ENCODE measurements at regions not wholly inside any gene's neighbourhood (a gene's known extent, or its start where the extent isn't known, plus 50 kb on each side); places are given as distances from the start of the nearest gene placed in this dataset.

DNA sequence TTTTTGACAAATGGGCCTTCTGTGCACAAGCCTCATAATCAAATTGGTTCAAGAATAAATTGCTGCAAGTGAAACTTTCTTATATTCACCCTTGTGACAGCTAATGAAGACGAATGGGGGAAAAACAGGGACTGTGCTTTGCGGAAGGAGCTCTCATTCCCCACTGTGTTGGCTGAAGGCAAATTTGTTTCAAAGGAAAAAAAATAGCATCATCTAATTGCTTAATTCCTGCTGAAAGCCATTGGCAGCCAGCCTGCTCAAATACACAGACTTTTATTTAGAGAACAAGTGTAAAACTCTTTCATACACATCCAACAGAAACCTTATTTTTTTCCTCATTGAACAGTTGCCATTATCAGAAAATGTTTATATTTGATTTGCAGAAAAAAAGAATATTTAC lies 172.3 kb downstream of the ARL6IP6 start:
- intact Hi-C loops (cut with DNase I), result no loop called here
- DNase-seq, result no peak
- H3K27me3 ChIP-seq, result no peaks in the 10 kb centered on the region
- no peaks in the 10 kb centered on the region for H3K4me1 ChIP-seq (replicated peaks in 1 of 2)
- H3K9me3 ChIP-seq (replicated peaks in 1 of 3), result no peaks in the 10 kb centered on the region
- H3K4me3 ChIP-seq, result no peak overlapping the region
- TF ChIP-seq, protein P1, sequence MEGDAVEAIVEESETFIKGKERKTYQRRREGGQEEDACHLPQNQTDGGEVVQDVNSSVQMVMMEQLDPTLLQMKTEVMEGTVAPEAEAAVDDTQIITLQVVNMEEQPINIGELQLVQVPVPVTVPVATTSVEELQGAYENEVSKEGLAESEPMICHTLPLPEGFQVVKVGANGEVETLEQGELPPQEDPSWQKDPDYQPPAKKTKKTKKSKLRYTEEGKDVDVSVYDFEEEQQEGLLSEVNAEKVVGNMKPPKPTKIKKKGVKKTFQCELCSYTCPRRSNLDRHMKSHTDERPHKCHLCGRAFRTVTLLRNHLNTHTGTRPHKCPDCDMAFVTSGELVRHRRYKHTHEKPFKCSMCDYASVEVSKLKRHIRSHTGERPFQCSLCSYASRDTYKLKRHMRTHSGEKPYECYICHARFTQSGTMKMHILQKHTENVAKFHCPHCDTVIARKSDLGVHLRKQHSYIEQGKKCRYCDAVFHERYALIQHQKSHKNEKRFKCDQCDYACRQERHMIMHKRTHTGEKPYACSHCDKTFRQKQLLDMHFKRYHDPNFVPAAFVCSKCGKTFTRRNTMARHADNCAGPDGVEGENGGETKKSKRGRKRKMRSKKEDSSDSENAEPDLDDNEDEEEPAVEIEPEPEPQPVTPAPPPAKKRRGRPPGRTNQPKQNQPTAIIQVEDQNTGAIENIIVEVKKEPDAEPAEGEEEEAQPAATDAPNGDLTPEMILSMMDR (IDR thresholded peaks at IDR 0.05), result no peak
- TF ChIP-seq POLR2A (IDR thresholded peaks at IDR 0.05), result no peak
- WGBS, 4 donors, result 54 to 61% (median 57%) methylated on average over 2 of the region's 2 CpGs
- H3K27ac ChIP-seq, result no peak overlapping the region
- H3K36me3 ChIP-seq (replicated peaks in 1 of 2), result no peaks in the 10 kb centered on the region

- no peaks in the 10 kb centered on the region for H3K9me3 ChIP-seq (replicated peaks in 1 of 3)
- no peak overlapping the region for H3K27ac ChIP-seq
- no peaks in the 10 kb centered on the region for H3K36me3 ChIP-seq (replicated peaks in 1 of 2)
- no peaks in the 10 kb centered on the region for H3K27me3 ChIP-seq
- DNase-seq, result no peak
- whole genome bisulfite sequencing, 4 donors, result 68 to 79% (median 72%) methylated on average over 4 of the region's 4 CpGs
- intact Hi-C loops (cut with DNase I), result no loop called here
- H3K4me3 ChIP-seq, result no peak overlapping the region
- no peak for TF ChIP-seq POLR2A (IDR thresholded peaks at IDR 0.05)
- H3K4me1 ChIP-seq (replicated peaks in 1 of 2), result no peaks in the 10 kb centered on the region
Measured at GRCh38 chr2:152883951-152884487, 165.6 kb downstream of the ARL6IP6 start.

- Histone ChIP-seq H3K27ac (no peak overlapping the region), H3K36me3 (replicated peaks in 1 of 2) (no peaks in the 10 kb centered on the region), H3K9me3 (replicated peaks in 1 of 3) (no peaks in the 10 kb centered on the region), H3K4me3 (no peak overlapping the region), H3K27me3 (no peaks in the 10 kb centered on the region), H3K4me1 (replicated peaks in 1 of 2) (no peaks in the 10 kb centered on the region)
- TF ChIP-seq, protein P1 (IDR thresholded peaks at IDR 0.05), result no peak
- no peak for TF ChIP-seq POLR2A (IDR thresholded peaks at IDR 0.05)
- DNase-seq, result no peak
- intact Hi-C loops (cut with DNase I), result no loop called here
Measured at GRCh38 chr2:152881527-152881926, 163.1 kb downstream of the ARL6IP6 start.

DNA sequence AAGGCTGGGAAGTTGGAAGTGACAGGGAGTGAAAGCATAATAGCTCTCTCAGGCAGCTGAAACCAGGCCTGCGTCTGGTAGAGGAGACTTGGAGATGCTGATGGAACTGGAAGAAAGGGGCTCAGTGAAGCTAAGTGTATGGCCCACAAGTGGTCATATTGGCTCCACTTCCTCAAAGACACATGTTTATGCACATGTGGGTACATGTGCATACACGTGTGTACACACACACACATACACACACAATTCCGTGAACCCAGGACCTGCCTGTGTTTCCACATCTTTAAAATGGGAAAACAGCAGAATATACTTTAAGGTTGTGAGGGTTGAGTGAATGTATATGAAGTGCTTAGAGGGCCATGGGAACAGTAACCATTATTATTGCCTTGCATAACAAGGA lies 160.9 kb downstream of the ARL6IP6 start:
- Histone ChIP-seq H3K9me3 (replicated peaks in 1 of 3) (no peaks in the 10 kb centered on the region), H3K4me3 (no peak overlapping the region), H3K36me3 (replicated peaks in 1 of 2) (no peaks in the 10 kb centered on the region), H3K27ac (no peak overlapping the region), H3K4me1 (replicated peaks in 1 of 2) (peaks cover 6 to 12% of the 10 kb centered on the region in 2 donors), H3K27me3 (no peaks in the 10 kb centered on the region)
- TF ChIP-seq, protein P1 (IDR thresholded peaks at IDR 0.05), result no peak
- TF ChIP-seq POLR2A (IDR thresholded peaks at IDR 0.05), result no peak
- 89 to 100% (median 95%) methylated on average over 3 of the region's 3 CpGs for WGBS, 4 donors
- intact Hi-C loops (cut with DNase I), result no loop called here
- DNase-seq, result no peak
